ENCODE measurements at regions not wholly inside any gene's neighbourhood (a gene's known extent, or its start where the extent isn't known, plus 50 kb on each side); places are given as distances from the start of the nearest gene placed in this dataset.

GRCh38 chr14:42490536-42490935 is 883.9 kb downstream of the LRFN5 start:
- no peak for TF ChIP-seq CTCF (IDR thresholded peaks at IDR 0.05)
- TF ChIP-seq POLR2A (IDR thresholded peaks at IDR 0.05) = no peak

Measured in lower leg skin (tissue), 3 donors.